SK-N-SH treated with all-trans-retinoic acid at 6 μM for 48 hours (cell line): ENCODE measurements at regions not wholly inside any gene's neighbourhood (a gene's known extent, or its start where the extent isn't known, plus 50 kb on each side); places are given as distances from the start of the nearest gene placed in this dataset.

Experiments used
- ARNTL ChIP-seq: fragments of 450-650 bp; formaldehyde crosslinking; IDR thresholded peaks from 2 replicates; pipeline ENCODE4 v1.5.0; 2020; ENCODE audit warnings: low read depth, mild to moderate bottlenecking, moderate library complexity, borderline replicate concordance
- BACH2 ChIP-seq: fragments of 250-450 bp; sonication (Bioruptor Pico); IDR thresholded peaks from 2 replicates; pipeline ENCODE4 v1.9.0; 2021; ENCODE audit warnings: mild to moderate bottlenecking, borderline replicate concordance
- CSDC2 ChIP-seq: fragments of 250-450 bp; sonication (Bioruptor Pico); IDR thresholded peaks from 2 replicates; pipeline ENCODE4 v1.5.0; 2020; ENCODE audit warnings: mild to moderate bottlenecking, moderate library complexity
- ESRRG ChIP-seq: fragments of 250-450 bp; sonication (Bioruptor Pico); IDR thresholded peaks from 2 replicates; pipeline ENCODE4 v1.6.1; 2021; ENCODE audit warnings: mild to moderate bottlenecking
- OSR1 ChIP-seq: fragments of 250-450 bp; sonication (Bioruptor Pico); IDR thresholded peaks from 2 replicates; pipeline ENCODE4 v1.8.0; 2022; ENCODE audit warnings: moderate library complexity, mild to moderate bottlenecking, inconsistent platforms
- PPARA ChIP-seq: fragments of 250-450 bp; sonication (Bioruptor Pico); IDR thresholded peaks from 2 replicates; pipeline ENCODE4 v1.5.0; 2020; ENCODE audit warnings: mild to moderate bottlenecking, borderline replicate concordance
- RARB ChIP-seq: fragments of 250-450 bp; sonication (Bioruptor Pico); IDR thresholded peaks from 2 replicates; pipeline ENCODE4 v1.8.0; 2021; ENCODE audit warnings: mild to moderate bottlenecking, moderate library complexity
- ZFP3 ChIP-seq: fragments of 250-450 bp; sonication (Bioruptor Pico); IDR thresholded peaks from 2 replicates; pipeline ENCODE4 v1.5.0; 2020; ENCODE audit warnings: mild to moderate bottlenecking, moderate library complexity
- ZFP30 ChIP-seq: fragments of 450-650 bp; formaldehyde crosslinking; IDR thresholded peaks from 2 replicates; pipeline ENCODE4 v1.5.0; 2022; ENCODE audit warnings: mild to moderate bottlenecking, moderate library complexity
- ZNF8 ChIP-seq: fragments of 450-650 bp; formaldehyde crosslinking; IDR thresholded peaks from 2 replicates; pipeline ENCODE4 v1.5.0; 2020; ENCODE audit warnings: mild to moderate bottlenecking, moderate library complexity
- TF ChIP-seq, protein P1 (sequence below): fragments of 250-450 bp; sonication (Bioruptor Pico); IDR thresholded peaks from 2 replicates; pipeline ENCODE4 v1.8.0; 2020; ENCODE audit warnings: mild to moderate bottlenecking, moderate library complexity, borderline replicate concordance

GRCh38 chr3:144770915-144771351 lies 799.3 kb downstream of the DIPK2A start:
- TF ChIP-seq, protein P1, sequence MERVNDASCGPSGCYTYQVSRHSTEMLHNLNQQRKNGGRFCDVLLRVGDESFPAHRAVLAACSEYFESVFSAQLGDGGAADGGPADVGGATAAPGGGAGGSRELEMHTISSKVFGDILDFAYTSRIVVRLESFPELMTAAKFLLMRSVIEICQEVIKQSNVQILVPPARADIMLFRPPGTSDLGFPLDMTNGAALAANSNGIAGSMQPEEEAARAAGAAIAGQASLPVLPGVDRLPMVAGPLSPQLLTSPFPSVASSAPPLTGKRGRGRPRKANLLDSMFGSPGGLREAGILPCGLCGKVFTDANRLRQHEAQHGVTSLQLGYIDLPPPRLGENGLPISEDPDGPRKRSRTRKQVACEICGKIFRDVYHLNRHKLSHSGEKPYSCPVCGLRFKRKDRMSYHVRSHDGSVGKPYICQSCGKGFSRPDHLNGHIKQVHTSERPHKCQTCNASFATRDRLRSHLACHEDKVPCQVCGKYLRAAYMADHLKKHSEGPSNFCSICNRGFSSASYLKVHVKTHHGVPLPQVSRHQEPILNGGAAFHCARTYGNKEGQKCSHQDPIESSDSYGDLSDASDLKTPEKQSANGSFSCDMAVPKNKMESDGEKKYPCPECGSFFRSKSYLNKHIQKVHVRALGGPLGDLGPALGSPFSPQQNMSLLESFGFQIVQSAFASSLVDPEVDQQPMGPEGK: no peak
- TF ChIP-seq ZFP3 (CRISPR knock-in tag): no peak
- TF ChIP-seq CSDC2: no peak
- TF ChIP-seq ZNF8 (CRISPR knock-in tag): no peak
- TF ChIP-seq PPARA (CRISPR knock-in tag): no peak
- TF ChIP-seq ZFP30 (CRISPR knock-in tag): no peak
- TF ChIP-seq ESRRG: no peak
- no peak for TF ChIP-seq OSR1 (CRISPR knock-in tag)
- no peak for TF ChIP-seq BACH2 (CRISPR knock-in tag)
- TF ChIP-seq ARNTL (CRISPR knock-in tag): no peak
- no peak for TF ChIP-seq RARB (CRISPR knock-in tag)
